Fibroblast of the aortic adventitia (primary cell): ENCODE measurements at regions not wholly inside any gene's neighbourhood (a gene's known extent, or its start where the extent isn't known, plus 50 kb on each side); places are given as distances from the start of the nearest gene placed in this dataset.

Experiments used
- DNase-seq: peaks from one replicate; pipeline ENCODE4 v3.0.0-alpha.2; 2010; ENCODE audit warnings: low read depth
- H3K4me3 ChIP-seq: 2 replicates; pipeline ENCODE4 v1.5.1; 2011; ENCODE audit warnings: low read depth, mild to moderate bottlenecking, control low read depth, low read length, moderate library complexity
- TF ChIP-seq, protein P1 (sequence below): IDR thresholded peaks from 2 replicates; pipeline ENCODE4 v1.5.1; 2011; ENCODE audit warnings: mild to moderate bottlenecking, low read length, control low read depth, inconsistent platforms; ENCODE audit not compliant: insufficient read depth

DNA sequence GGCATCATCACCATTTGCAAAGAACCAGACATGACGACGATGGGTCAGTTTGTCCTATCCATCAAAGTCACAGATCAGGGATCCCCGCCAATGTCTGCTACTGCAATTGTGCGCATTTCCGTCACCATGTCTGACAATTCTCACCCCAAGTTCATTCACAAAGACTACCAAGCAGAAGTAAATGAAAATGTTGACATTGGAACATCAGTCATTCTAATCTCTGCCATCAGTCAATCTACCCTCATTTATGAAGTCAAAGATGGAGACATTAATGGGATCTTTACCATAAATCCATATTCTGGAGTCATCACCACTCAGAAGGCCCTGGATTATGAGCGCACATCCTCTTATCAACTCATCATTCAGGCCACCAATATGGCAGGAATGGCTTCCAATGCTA lies 171.6 kb upstream of the MTNR1B start:
- no peak for DNase-seq
- TF ChIP-seq, protein P1, sequence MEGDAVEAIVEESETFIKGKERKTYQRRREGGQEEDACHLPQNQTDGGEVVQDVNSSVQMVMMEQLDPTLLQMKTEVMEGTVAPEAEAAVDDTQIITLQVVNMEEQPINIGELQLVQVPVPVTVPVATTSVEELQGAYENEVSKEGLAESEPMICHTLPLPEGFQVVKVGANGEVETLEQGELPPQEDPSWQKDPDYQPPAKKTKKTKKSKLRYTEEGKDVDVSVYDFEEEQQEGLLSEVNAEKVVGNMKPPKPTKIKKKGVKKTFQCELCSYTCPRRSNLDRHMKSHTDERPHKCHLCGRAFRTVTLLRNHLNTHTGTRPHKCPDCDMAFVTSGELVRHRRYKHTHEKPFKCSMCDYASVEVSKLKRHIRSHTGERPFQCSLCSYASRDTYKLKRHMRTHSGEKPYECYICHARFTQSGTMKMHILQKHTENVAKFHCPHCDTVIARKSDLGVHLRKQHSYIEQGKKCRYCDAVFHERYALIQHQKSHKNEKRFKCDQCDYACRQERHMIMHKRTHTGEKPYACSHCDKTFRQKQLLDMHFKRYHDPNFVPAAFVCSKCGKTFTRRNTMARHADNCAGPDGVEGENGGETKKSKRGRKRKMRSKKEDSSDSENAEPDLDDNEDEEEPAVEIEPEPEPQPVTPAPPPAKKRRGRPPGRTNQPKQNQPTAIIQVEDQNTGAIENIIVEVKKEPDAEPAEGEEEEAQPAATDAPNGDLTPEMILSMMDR: no peak

GRCh38 chr11:92801685-92802084 lies 167.8 kb upstream of the MTNR1B start:
- DNase-seq: no peak
- no peak overlapping the region for H3K4me3 ChIP-seq
- TF ChIP-seq, protein P1: no peak

More for the DNA sequence above, 171.6 kb upstream of the MTNR1B start:
- H3K4me3 ChIP-seq: no peak overlapping the region

GRCh38 chr11:92802644-92803043 lies 166.8 kb upstream of the MTNR1B start:
- TF ChIP-seq, protein P1: no peak
- DNase-seq: no peak

GRCh38 chr11:92803391-92803790 lies 166.1 kb upstream of the MTNR1B start:
- TF ChIP-seq, protein P1: no peak
- DNase-seq: no peak
- H3K4me3 ChIP-seq: no peak overlapping the region

More at GRCh38 chr11:92802644-92803043, 166.8 kb upstream of the MTNR1B start:
- H3K4me3 ChIP-seq: no peak overlapping the region

- no peak overlapping the region for H3K4me3 ChIP-seq
- DNase-seq: no peak
- TF ChIP-seq, protein P1: no peak
These were observed 165.0 kb upstream of the MTNR1B start for GRCh38 chr11:92804388-92804966.

DNA sequence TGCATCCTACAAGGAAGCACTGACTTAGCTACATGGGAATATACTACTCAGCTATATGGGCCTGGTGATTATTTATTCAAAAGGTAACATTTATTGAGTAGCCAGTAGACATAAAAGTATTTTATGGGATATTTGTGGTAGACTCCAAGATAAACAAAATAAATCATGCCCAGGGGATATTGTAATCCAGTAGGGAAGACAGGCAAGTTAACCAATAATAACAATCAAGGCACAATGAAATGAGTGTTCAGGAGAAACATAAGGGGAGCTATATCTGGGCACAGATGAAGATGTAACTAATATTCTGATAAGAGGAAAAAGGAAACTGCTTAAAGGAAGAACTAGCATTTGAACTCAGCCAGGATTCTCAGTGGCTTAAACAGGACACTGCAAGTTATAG lies 161.4 kb upstream of the MTNR1B start:
- H3K4me3 ChIP-seq: no peak overlapping the region
- DNase-seq: no peak
- TF ChIP-seq, protein P1: no peak

- no peak overlapping the region for H3K4me3 ChIP-seq
- no peak for DNase-seq
- TF ChIP-seq, protein P1: no peak
These were observed 158.9 kb upstream of the MTNR1B start for GRCh38 chr11:92810423-92811064.
